NB4 (cell line): ENCODE measurements at regions not wholly inside any gene's neighbourhood (a gene's known extent, or its start where the extent isn't known, plus 50 kb on each side); places are given as distances from the start of the nearest gene placed in this dataset.

Experiments
- CTCF ChIP-seq: IDR thresholded peaks from one replicate; pipeline ENCODE4 v1.5.1; 2012; ENCODE audit warnings: low read depth, low read length
- MAX ChIP-seq: IDR thresholded peaks from 2 replicates; pipeline ENCODE4 v1.6.1; 2011; ENCODE audit warnings: low read depth, low read length
- MYC ChIP-seq: IDR thresholded peaks from 2 replicates; pipeline ENCODE4 v1.6.1; 2011; ENCODE audit warnings: low read depth, low read length
- POLR2A ChIP-seq: IDR thresholded peaks from 2 replicates; pipeline ENCODE4 v1.6.1; 2011; ENCODE audit warnings: mild to moderate bottlenecking; ENCODE audit not compliant: insufficient read length; ENCODE audit errors: extremely low read depth

- TF ChIP-seq CTCF (no peak), POLR2A (no peak), MYC (no peak), MAX (no peak)
These were observed 178.8 kb downstream of the BANP start for GRCh38 chr16:88130016-88130415.
